ENCODE measurements at regions not wholly inside any gene's neighbourhood (a gene's known extent, or its start where the extent isn't known, plus 50 kb on each side); places are given as distances from the start of the nearest gene placed in this dataset.

DNA sequence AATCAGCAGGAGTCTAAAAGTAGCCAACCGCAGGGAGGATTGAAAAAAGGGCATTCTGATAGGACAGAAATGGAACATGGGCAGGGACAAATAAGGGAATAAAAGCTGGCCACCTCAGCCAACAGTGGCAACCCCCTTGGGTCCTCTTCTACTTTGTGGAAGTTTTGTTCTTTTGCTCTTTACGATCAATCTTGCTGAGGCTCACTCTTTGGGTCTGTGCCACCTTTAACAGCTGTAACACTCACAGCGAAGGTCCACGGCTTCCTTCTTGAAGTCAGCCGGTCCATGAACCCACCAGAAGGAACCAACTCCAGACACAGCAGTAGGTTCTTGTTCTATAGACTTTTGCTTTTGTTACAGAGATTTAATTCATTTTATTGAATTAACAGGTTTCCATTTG lies 285.4 kb upstream of the CDH20 start:
- ATAC-seq (no peak), DNase-seq (ENCODE audit: low spot score) (no peak)

DNA sequence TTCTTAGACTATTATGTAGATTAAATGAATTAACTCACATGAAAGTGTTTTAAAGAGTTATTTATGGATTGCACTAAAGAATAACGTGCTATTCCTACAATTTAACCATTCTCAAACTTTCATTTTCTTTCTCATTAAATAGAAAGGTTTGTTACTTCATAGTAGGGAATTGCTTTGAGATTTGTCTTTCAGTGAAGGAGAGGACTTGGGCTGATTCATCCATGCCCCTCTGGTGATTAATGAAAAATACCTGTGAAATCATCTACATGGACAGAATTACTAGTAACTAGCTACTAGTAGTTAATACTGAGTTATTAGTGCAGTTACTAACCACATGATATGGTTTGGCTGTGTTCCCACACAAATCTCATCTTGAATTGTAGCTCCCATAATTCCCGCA lies 275.8 kb upstream of the CDH20 start:
- DNase-seq (ENCODE audit: low spot score) (no peak), ATAC-seq (no peak)

DNA sequence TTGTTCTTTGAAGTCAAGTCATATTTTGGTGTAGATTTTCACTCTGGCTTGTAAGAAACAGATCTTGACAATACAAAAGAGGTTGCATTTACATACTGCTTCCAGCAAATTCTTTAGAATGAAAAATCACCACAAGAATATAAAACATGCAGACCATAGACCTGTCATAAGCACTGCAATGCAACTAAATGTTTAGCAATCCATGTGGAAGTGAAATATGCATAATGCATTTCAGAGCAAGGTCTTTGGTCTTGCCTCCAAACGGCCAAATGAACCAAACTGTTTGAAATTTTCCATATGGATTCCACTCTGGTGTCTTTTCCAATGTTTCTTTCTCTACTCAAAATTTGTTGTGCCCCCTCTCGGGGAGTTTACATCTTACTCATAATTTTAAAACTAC lies 271.0 kb upstream of the CDH20 start:
- no peak for ATAC-seq
- DNase-seq (ENCODE audit: low spot score), result no peak

DNA sequence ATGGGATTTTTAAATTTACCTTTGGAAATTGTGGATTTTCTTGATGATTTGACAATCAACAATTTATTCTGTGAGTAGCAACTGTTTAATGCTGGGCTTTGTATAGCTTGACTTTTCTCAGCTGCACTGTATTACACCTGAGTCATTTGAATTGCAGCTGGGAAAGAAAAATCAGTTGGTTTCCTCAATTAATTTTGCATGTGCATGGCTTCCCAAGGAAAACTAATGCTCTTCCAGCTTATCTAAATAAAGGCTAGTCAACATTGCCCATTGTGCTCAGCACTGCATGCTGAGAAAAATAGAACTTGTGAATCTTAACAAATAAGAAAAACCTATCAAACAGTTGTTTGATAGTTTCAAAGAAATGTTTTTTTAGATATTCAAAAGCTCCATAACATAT lies 268.3 kb upstream of the CDH20 start:
- no peak for ATAC-seq

DNA sequence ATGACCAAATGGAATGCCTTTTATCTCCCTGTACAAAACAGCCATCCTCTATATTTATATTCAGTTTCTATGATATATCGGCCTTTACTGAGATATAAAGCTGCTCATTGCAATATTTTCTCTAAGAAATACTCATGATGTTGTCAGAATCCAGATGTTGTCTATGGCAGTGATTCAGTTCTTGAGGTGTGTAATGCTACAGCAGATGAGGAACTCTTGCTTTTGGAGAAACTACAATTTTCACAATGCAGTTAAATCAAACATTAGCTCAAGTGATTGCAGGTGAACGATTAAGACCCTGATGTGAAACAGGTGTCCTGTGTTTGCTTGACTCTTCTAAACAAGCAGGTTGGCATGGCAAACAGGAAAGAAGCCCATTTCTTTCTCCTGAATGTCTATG lies 256.2 kb upstream of the CDH20 start:
- ATAC-seq (no peak), DNase-seq (ENCODE audit: low spot score) (no peak)

More for the DNA sequence above, 268.3 kb upstream of the CDH20 start:
- DNase-seq (ENCODE audit: low spot score), result no peak

DNA sequence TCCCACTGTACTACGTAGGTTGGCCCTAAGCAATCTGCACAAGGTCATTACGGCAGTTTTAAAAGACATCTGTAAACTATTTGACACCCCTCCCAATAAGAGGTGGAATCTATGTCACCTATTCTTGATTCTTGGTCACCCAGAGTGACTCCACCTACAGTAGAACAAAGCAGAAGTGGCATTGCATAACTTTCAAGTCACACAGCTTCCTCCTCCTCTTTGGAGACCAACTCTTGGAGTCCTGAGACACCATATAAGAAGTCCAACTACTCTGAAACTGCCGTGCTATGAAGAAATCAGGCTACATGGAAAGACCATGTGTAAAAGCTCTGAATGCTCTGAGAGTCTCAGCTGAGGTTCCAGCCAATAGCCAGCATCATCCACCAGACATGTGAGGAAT lies 253.5 kb upstream of the CDH20 start:
- no peak for ATAC-seq
- no peak for DNase-seq (ENCODE audit: low spot score)

DNA sequence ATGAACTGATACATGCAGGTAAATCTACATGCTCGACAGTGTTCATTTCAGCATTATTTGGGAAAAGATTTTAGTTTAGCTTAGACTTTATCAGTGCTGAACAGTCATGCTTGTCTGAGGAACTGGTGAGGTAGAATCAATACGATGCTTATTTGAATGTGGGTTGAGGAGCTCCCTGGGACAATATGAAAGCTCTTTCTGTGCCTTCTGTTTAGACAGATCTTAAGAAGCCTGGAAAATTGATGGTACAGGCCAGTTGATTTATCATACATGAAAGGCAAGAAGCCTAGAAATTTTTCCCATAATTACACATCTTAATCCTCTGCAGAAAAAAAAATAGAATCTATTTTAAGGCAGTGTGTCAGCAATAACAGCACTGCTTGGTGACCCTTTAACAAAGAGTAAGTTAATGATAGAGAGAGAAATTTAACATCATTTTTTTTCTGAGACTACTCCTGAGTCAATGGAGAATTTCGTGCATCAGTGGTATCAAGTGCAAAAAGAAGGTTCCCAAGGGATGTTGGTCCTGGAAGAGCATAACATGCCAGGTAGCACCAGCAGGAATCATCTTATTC lies 252.2 kb upstream of the CDH20 start:
- DNase-seq (ENCODE audit: low spot score) (no peak), ATAC-seq (no peak)

DNA sequence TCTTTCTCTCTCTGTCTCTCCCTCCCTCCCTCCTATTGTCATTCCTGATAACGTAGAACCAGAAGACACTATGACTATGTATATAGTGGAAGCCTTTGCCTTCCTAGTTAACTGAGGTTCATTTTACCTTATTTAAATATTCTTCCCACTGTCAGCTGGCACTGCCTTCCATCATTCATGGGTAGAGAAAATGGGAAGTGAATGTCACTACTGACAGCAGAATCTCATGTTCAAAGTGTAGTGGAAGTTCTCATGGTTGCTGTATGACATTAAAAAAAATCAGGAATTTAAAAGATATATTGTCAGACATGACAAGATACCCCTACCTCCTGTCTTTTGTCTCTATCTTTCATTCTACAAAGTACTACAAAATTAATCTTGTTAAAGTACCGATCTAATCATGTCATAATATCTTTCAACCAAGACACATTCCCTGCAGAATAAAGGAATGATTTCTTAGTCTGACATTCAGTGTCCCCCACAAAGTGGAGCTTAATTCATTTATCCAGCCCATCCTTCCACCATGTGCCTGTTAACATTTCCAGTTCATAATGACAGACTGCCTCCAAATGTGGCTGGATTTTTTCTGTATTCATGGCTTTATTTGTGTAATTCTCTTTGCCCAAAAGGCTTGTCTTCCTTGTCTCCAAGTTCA lies 250.1 kb upstream of the CDH20 start:
- ATAC-seq, result no peak
- no peak for DNase-seq (ENCODE audit: low spot score)

DNA sequence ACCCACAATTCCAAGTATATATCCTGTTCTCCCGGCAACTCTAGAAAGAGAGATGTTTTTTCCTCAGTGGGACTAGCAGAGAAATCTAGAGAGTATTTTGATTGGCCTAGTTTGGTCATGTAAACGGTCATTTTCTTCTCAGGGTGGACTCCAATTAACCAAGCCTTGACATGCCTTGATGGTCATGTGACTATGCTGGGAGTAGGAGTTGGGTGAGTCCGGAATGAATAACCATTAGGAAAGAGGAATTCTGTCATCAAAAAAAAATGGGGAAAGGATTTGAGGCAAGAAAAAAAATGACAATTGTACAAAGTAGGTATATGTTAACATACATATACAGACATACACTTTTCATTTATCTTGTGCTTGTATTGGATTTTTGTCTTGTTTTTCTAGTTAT lies 248.2 kb upstream of the CDH20 start:
- ATAC-seq (no peak), DNase-seq (ENCODE audit: low spot score) (no peak)

DNA sequence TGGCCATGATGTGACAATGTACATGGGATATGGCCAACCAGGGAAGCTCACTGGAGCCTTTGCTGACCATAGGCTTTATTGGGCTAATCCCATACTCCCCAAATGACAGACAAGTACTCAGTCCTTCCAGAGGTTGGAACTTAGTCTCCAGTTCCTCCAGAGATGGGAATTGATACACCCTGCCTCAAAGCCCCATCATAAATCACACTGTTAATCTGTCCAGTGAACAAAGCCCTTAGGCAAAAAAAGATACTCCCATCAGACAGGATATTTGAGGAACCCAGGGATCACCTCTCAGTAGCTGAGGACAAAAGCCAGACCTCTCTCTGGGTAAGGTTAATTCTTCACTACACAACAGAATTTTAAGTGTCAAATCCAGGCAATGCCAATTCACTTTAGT lies 247.5 kb upstream of the CDH20 start:
- DNase-seq (ENCODE audit: low spot score) (no peak), ATAC-seq (no peak)

DNA sequence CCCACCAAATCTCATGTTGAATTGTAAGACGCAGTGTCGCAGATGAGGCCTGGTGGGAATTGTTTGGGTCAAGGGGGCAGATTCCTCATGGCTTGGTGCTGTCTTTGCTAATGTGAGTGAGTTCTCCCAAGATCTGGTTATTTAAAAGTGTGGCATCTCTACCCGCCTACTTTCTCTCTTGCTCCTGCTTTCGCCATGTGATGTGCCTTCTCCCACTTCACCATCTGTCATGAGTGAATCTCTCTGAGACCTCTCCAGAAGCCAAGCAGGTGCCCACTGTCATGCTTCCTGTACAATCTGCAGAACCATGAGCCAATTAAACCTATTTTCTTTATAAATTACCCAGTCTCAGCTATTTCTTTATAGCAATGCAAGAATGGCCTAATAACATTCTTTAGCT lies 246.6 kb upstream of the CDH20 start:
- DNase-seq (ENCODE audit: low spot score) (no peak), ATAC-seq (no peak)

DNA sequence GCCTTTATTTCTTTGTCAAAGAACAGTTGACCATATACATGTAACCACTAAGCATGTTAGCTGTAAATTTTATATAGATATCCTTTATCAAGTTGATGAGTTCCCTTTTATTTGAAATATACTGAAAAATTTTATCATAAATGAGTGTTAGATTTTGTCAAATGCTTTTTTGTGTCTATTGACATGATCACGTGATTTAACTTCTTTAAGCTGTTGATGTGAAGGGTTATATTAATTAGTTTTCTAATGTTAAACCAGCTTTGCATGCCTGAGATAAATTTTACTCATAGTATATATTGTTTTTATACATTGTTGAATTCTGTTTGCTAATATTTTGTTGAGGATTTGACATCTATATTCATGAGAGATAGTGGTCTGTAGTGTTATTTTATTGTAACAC lies 241.9 kb upstream of the CDH20 start:
- DNase-seq (ENCODE audit: low spot score) (no peak), ATAC-seq (no peak)

DNA sequence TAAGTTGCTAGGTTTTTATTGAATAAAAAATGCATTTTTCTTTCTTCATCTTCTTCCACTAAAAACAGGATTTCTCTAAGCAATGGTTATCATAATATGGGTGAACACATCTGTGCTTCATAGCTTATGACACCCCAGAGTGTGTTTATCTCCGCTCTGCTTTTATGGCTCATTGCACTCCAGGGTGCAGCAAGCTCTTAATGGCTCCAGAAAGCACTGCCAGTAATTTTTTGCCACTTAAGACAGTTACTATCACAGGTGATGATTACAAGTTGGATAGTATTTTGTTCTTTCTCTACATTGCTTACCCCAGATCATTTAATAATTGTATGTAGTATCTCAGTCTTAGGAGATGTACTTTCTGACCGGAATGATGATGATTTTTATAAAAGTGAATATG lies 239.3 kb upstream of the CDH20 start:
- DNase-seq (ENCODE audit: low spot score) (no peak), ATAC-seq (no peak)

DNA sequence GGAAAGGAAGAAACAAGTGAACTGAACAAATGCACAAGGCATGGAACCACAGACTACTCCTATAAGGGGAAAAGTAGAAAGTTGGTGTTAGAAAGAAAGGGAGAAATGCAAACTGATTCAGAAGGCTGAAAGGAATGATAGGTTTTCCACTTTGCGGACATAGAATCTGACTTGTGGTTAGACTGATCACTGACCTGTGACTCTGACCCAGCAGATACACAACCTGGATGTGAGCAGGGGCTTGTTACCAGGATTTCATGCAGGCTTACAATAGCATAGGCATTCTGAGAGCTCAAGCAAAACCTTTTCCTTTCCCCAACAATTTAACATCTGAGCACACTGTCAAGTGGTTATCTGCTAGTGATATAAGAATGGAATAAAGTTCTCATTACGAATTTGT lies 237.0 kb upstream of the CDH20 start:
- ATAC-seq (no peak), DNase-seq (ENCODE audit: low spot score) (no peak)

DNA sequence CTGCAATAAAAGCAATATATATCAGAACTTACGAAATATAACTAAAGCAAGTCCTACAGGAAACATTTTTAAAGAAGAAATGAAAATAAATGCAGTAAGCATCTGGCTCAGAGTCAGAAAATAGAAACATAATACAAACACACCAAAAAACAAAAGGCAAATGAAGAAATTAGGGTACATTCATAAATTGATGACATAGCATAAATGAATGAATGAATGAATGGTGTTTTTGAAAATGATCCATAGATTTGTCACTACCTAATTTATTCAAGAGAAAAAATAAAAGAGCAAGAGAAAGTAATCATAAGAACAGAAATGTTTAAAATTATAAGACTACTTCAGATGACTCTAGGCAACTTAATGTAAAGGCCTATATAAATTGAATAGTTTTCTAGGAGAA lies 226.1 kb upstream of the CDH20 start:
- no peak for ATAC-seq
- DNase-seq (ENCODE audit: low spot score), result no peak

DNA sequence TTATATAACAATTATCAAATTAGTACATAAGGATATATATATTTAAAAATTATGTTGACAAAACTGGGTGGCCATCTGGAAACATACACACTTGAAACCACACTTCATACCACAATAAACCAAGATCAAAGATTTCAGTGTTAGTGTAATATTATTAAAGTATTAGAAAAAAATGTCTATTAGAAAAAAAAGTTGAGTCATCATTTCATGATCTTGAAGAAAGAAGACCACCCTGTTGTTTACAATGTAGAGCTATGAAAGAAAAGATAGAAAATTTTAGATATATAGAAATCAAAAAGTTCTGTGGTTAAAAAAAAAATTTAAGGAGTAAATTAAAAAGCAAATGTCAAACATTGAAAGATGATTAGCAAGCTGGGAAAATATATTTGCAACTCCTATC lies 224.5 kb upstream of the CDH20 start:
- DNase-seq (ENCODE audit: low spot score) (no peak), ATAC-seq (no peak)

DNA sequence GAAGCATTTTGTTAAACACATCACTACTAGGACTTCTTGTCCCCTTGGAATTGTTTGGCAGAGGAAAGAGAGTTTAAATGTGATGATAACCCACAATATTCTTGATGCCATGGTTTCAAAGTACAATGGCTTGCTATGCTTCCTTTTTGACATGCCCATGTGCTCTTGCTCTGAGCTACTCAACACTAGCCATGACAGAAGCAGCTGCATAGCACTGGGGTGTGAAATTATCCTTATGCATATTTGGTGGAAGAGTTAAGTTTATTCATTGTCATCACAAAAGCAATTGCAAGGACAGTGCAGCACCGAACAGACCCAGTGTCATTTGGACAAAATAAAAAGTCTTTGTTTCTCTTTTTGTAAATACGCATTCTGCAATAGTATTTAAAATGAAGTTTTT lies 209.9 kb upstream of the CDH20 start:
- no peak for ATAC-seq
- DNase-seq (ENCODE audit: low spot score), result no peak

DNA sequence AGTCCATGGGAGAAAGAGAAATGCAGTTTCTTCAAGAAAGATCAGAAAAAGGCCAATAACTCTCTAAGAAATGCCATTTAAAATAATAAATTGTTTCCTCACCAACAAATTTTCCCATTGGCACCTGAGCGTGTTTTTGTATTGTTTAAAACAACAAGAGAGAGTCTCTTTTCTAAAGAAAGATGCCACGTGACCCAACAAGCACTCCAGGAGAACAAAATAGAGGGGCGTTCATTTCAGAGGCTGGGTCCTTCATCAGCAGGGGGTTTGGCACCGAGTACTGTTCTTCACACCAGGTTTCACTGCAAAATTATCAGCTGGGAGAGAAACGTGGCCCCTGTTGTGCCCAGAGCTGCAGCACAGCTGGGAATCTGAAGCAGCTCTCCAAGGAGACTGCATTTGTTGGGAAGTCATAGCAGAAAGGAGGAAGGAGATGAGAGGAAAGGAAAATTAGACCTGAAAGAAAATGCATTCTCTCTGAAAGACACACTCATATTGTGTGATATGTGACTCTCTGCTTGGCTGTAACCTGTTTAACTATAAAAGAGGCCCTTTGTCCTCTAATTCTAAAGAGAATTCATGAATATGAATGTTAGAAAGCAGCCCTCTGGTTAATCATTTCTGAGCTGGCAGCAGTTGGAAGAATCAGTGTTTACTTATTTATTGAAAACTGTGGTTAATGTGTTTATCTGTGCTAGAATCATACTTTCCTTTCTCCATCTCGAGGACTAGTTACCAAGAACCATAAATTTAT lies 205.3 kb upstream of the CDH20 start:
- no peak for DNase-seq (ENCODE audit: low spot score)
- ATAC-seq, result no peak

DNA sequence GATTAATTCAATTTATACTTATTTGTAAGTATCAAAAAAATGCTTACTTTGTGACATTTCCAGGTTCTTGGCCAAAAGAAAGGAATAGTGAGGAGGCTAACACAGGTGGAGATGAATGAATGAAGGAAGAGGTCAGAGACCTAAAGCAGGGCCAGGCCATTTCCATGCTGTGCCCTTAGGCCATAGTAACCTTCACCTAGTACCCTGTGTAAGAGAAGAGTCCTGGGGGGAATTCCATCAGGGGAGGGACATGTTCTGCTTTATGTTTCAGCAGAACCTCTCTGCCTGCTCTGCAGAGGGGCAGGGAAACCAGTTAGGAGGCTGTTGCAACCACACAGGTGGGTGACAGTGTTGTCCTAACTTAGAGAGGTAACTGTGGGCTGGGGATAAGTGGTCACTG lies 204.2 kb upstream of the CDH20 start:
- ATAC-seq (no peak), DNase-seq (ENCODE audit: low spot score) (no peak)

DNA sequence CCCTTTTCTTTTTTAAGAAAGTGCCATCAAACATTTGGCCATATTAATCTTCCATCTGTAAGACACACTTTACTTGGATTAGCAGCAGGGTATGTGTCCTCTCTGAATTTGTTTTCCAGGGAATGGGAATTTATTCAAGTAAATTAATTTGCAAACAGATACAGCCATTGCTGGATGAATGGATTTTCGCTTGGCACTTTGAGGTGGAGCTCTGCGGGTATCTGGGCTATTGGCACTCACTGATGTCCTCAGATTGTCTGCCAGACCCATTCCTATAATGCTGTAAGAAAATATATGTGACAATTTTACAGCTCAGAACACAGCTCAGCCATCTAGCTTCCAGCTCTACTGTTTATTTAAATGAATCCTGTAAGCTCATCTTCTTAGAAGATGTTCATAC lies 201.2 kb upstream of the CDH20 start:
- ATAC-seq (no peak), DNase-seq (ENCODE audit: low spot score) (no peak)

DNA sequence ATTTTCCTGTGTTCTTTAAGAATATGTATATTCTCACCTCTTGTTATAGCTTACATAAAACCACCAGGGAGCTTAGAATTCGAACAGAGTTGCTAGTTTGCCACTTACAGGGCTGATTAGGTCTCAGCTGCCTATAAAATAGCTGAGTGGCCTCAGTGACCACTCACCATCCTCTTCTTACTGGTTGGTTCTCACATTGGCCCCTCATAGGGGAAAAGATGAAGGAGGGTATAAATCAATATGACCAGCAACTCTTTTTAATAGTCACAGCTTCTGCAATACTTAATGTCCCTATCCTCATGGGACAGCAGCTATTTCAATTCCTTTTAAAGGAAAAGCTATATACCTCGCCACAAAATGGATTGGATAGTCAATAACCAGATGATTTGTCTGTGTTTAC lies 199.4 kb upstream of the CDH20 start:
- DNase-seq (ENCODE audit: low spot score), result no peak
- ATAC-seq, result no peak

DNA sequence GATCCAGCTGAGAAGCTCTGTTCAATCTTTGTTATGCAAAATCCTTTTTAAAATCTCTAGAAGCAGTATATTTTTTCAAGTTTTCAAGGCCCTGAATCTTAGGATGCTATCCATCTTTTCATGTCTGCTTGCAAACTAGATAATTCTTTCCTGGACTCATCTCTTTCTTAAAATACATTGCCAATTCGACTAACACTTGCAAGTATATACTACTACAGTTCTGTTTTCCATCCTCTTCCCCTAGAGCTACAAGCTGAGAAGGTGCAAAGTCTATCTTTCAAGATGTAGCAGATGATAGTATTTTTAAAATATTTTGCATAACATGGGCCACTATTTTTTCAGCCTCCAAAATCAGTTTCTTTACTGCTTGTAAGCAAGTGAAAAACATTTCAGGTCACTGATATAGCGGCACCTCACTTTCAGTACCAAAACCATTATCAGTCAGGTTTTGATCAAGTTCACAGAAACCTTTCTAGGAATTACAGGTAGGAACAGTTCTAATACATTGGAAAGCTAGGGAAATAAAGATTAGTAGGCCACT lies 196.4 kb upstream of the CDH20 start:
- no peak for DNase-seq (ENCODE audit: low spot score)
- ATAC-seq, result no peak
